HG03521 (cell line): ENCODE measurements at regions not wholly inside any gene's neighbourhood (a gene's known extent, or its start where the extent isn't known, plus 50 kb on each side); places are given as distances from the start of the nearest gene placed in this dataset.
"Not testable (repeated sequence)": the region's sequence is repeated elsewhere in the genome, so short reads cannot be mapped to it uniquely, and the experiment has no call there.

Source experiments
- ATAC-seq: cut with Tn5 transposase; IDR thresholded peaks from one replicate; pipeline ENCODE4 v1.9.1; 2021; ENCODE audit warnings: mild to moderate bottlenecking, moderate library complexity; ENCODE audit not compliant: unreplicated experiment

- ATAC-seq = no peak
Observed at GRCh38 chr12:42741771-42742510, 152.4 kb upstream of the PRICKLE1 start.

- no peak for ATAC-seq
Observed at GRCh38 chr12:42741091-42741490, 151.5 kb upstream of the PRICKLE1 start.

- no peak for ATAC-seq
Observed at GRCh38 chr12:42737398-42737797, 147.9 kb upstream of the PRICKLE1 start.

GRCh38 chr12:42735861-42736361 is 146.4 kb upstream of the PRICKLE1 start:
- ATAC-seq = no peak

GRCh38 chr12:42733911-42734310 is 144.4 kb upstream of the PRICKLE1 start:
- no peak for ATAC-seq

GRCh38 chr12:42732908-42733411 is 143.4 kb upstream of the PRICKLE1 start:
- ATAC-seq = no peak

- ATAC-seq = no peak
Observed at GRCh38 chr12:42730291-42730690, 140.7 kb upstream of the PRICKLE1 start.

- ATAC-seq = no peak
Observed at GRCh38 chr12:42729535-42729900, 140.0 kb upstream of the PRICKLE1 start.

GRCh38 chr12:42728770-42729534 is 139.4 kb upstream of the PRICKLE1 start:
- ATAC-seq = no peak

- ATAC-seq = no peak
Observed at GRCh38 chr12:42728287-42728686, 138.7 kb upstream of the PRICKLE1 start.

GRCh38 chr12:42725809-42726208 is 136.3 kb upstream of the PRICKLE1 start:
- ATAC-seq = no peak

- no peak for ATAC-seq
Observed at GRCh38 chr12:42716491-42716891, 126.9 kb upstream of the PRICKLE1 start.

GRCh38 chr12:42713566-42713965 is 124.0 kb upstream of the PRICKLE1 start:
- not testable (repeated sequence) for ATAC-seq

GRCh38 chr12:42708374-42708773 is 118.8 kb upstream of the PRICKLE1 start:
- not testable (repeated sequence) for ATAC-seq

GRCh38 chr12:42707312-42708226 is 118.0 kb upstream of the PRICKLE1 start:
- ATAC-seq = no peak

GRCh38 chr12:42706321-42706720 is 116.8 kb upstream of the PRICKLE1 start:
- ATAC-seq = no peak

GRCh38 chr12:42705863-42706262 is 116.3 kb upstream of the PRICKLE1 start:
- no peak for ATAC-seq

- ATAC-seq = no peak
Observed at GRCh38 chr12:42704810-42705401, 115.4 kb upstream of the PRICKLE1 start.

GRCh38 chr12:42704340-42704739 is 114.8 kb upstream of the PRICKLE1 start:
- ATAC-seq = no peak

GRCh38 chr12:42701084-42701483 is 111.5 kb upstream of the PRICKLE1 start:
- ATAC-seq = no peak
